OCI-LY1 (cell line): ENCODE measurements at regions not wholly inside any gene's neighbourhood (a gene's known extent, or its start where the extent isn't known, plus 50 kb on each side); places are given as distances from the start of the nearest gene placed in this dataset.

Experiments used
- H2AFZ ChIP-seq: fragments of 200-600 bp; sonication (generic), shearing (Covaris generic); 2 replicates; pipeline ENCODE4 v1.6.0; 2014; ENCODE audit warnings: antibody characterized with exemption, mild to moderate bottlenecking, low read length
- H3F3A ChIP-seq: fragments of 200-600 bp; sonication (generic), shearing (Covaris generic); 2 replicates; pipeline ENCODE4 v1.6.0; 2014; ENCODE audit warnings: mild to moderate bottlenecking, antibody characterized with exemption, low read length, moderate library complexity; ENCODE audit not compliant: insufficient read depth
- H3K27ac ChIP-seq: fragments of 200-600 bp; sonication (generic); 2 replicates; pipeline ENCODE4 v1.5.1; 2014; ENCODE audit warnings: low read length, mixed run types, mild to moderate bottlenecking, low read depth; ENCODE audit not compliant: poor library complexity, severe bottlenecking
- H3K27me3 ChIP-seq: fragments of 200-600 bp; sonication (generic); 2 replicates; pipeline ENCODE4 v1.6.0; 2014; ENCODE audit warnings: antibody characterized with exemption, mild to moderate bottlenecking, low read length, moderate library complexity; ENCODE audit not compliant: insufficient read depth
- H3K36me3 ChIP-seq: fragments of 200-600 bp; sonication (generic); 2 replicates; pipeline ENCODE4 v1.6.1; 2014; ENCODE audit warnings: mild to moderate bottlenecking, antibody characterized with exemption, low read length, moderate library complexity, mixed read lengths; ENCODE audit not compliant: insufficient read depth
- H3K4me1 ChIP-seq: fragments of 200-600 bp; sonication (generic); 2 replicates; pipeline ENCODE4 v1.5.1; 2014; ENCODE audit warnings: mild to moderate bottlenecking, low read length, moderate library complexity; ENCODE audit not compliant: insufficient read depth, severe bottlenecking
- H3K4me2 ChIP-seq: fragments of 200-600 bp; sonication (generic), shearing (Covaris generic); 2 replicates; pipeline ENCODE4 v1.6.1; 2014; ENCODE audit warnings: low read length
- H3K4me3 ChIP-seq: fragments of 200-600 bp; sonication (generic); 2 replicates; pipeline ENCODE4 v1.5.1; 2014; ENCODE audit warnings: low read length, low read depth, mild to moderate bottlenecking, mixed read lengths; ENCODE audit not compliant: poor library complexity, severe bottlenecking
- H3K79me2 ChIP-seq: fragments of 200-600 bp; shearing (Covaris generic); 2 replicates; pipeline ENCODE4 v1.6.1; 2016; ENCODE audit warnings: mixed run types, low read length, mixed read lengths; ENCODE audit not compliant: insufficient read depth
- H3K9ac ChIP-seq: fragments of 200-600 bp; sonication (generic), shearing (Covaris generic); 2 replicates; pipeline ENCODE4 v1.6.1; 2014; ENCODE audit warnings: mild to moderate bottlenecking, low read length, mixed read lengths
- H3K9me2 ChIP-seq: fragments of 200-600 bp; sonication (generic), shearing (Covaris generic); 2 replicates; pipeline ENCODE4 v1.6.1; 2014; ENCODE audit warnings: low read depth, mild to moderate bottlenecking, low read length, mixed read lengths
- H3K9me3 ChIP-seq: fragments of 200-600 bp; shearing (Covaris generic); 2 replicates; pipeline ENCODE4 v1.6.1; 2014; ENCODE audit warnings: low read length, mixed read lengths
- H4K20me1 ChIP-seq: fragments of 200-600 bp; sonication (generic), shearing (Covaris generic); 2 replicates; pipeline ENCODE4 v1.6.0; 2016; ENCODE audit warnings: mild to moderate bottlenecking, low read length; ENCODE audit not compliant: insufficient read depth
- EZH2 ChIP-seq: fragments of 200-600 bp; sonication (generic), shearing (Covaris generic); IDR thresholded peaks from 2 replicates; pipeline ENCODE4 v1.8.0; 2017; ENCODE audit warnings: borderline replicate concordance, mixed run types, mild to moderate bottlenecking, antibody characterized with exemption, low read length, moderate library complexity, mixed read lengths
- TF ChIP-seq, protein P1 (sequence below): fragments of 200-600 bp; sonication (generic), shearing (Covaris generic); IDR thresholded peaks from 2 replicates; pipeline ENCODE4 v1.5.1; 2017; ENCODE audit warnings: mild to moderate bottlenecking, antibody characterized with exemption, low read length, moderate library complexity, mixed read lengths

DNA sequence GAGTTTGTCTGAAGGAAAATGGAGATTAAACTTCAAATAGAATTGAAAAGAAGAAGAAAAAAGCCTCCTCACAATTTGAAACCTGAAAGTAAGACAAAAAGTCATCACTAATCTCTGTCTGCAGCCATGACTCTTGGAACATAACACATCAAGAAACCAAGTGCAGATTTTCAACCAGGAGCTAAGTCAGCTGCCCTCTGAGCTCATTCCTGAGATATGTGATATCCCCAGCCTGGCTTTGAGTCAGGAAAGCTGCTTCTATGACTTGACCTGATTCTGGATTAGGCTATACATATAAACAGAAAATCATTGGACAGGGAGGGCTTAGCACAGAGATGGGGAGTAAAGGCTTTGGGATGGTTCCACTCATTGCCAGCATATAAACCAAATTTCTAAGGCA is 891.4 kb downstream of the TFAP2A start:
- no peak overlapping the region for H2AFZ ChIP-seq
- no peak overlapping the region for H3K9ac ChIP-seq
- H3K27ac ChIP-seq: no peak overlapping the region
- no peaks in the 10 kb centered on the region for H4K20me1 ChIP-seq
- H3K27me3 ChIP-seq: no peaks in the 10 kb centered on the region
- H3F3A ChIP-seq: no peaks in the 10 kb centered on the region
- H3K4me1 ChIP-seq: no peaks in the 10 kb centered on the region
- H3K79me2 ChIP-seq: no peaks in the 10 kb centered on the region
- H3K4me3 ChIP-seq: no peak overlapping the region
- H3K4me2 ChIP-seq: no peak overlapping the region
- H3K9me2 ChIP-seq: no peaks in the 10 kb centered on the region
- H3K9me3 ChIP-seq: no peaks in the 10 kb centered on the region
- no peaks in the 10 kb centered on the region for H3K36me3 ChIP-seq
- no peak for TF ChIP-seq EZH2
- TF ChIP-seq, protein P1, sequence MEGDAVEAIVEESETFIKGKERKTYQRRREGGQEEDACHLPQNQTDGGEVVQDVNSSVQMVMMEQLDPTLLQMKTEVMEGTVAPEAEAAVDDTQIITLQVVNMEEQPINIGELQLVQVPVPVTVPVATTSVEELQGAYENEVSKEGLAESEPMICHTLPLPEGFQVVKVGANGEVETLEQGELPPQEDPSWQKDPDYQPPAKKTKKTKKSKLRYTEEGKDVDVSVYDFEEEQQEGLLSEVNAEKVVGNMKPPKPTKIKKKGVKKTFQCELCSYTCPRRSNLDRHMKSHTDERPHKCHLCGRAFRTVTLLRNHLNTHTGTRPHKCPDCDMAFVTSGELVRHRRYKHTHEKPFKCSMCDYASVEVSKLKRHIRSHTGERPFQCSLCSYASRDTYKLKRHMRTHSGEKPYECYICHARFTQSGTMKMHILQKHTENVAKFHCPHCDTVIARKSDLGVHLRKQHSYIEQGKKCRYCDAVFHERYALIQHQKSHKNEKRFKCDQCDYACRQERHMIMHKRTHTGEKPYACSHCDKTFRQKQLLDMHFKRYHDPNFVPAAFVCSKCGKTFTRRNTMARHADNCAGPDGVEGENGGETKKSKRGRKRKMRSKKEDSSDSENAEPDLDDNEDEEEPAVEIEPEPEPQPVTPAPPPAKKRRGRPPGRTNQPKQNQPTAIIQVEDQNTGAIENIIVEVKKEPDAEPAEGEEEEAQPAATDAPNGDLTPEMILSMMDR: no peak

DNA sequence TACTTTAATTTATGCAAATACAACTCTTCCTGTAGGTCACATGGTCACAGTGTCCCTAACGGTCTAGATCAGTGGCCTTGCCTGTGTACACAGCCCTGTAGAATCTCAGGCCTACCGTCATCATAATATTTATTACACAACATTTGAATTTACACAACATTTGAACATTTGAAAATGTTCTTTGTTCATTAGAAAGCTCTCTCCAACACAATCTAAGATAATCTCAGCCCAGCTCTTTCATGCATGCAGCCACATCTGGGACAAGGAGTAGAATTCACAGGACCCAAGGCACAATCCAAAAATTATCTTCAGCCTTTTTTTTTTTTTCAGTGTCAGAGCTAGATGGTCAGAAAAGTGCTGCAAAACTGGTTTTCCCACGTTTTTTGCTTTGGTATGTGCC is 892.8 kb downstream of the TFAP2A start:
- Histone ChIP-seq H3K4me2 (no peak overlapping the region), H2AFZ (no peak overlapping the region)
- TF ChIP-seq, protein P1: no peak
- TF ChIP-seq EZH2: no peak

DNA sequence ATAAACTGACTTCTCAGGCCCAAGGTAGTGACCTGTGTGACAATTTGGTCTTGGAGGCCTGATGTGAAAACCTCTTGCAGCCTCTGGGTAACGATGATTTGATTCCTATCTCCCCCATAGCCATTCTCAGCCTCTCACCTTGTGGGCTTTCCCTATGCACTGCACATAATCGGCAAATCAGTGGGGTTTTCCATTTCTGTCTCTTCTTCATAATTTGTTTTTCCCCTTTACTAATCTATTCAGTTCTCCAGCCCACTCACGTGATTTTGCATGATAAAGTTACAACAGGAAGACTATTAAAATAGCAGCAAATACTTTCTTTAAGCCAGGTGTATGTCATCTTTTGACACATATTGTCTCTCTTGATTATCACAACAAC is 893.7 kb downstream of the TFAP2A start:
- Histone ChIP-seq H3K4me3 (no peak overlapping the region), H3K27ac (no peak overlapping the region), H4K20me1 (no peaks in the 10 kb centered on the region), H3K79me2 (no peaks in the 10 kb centered on the region), H3F3A (no peaks in the 10 kb centered on the region), H3K4me2 (no peak overlapping the region), H3K36me3 (no peaks in the 10 kb centered on the region), H3K9me3 (no peaks in the 10 kb centered on the region), H3K9ac (no peak overlapping the region), H3K9me2 (no peaks in the 10 kb centered on the region), H3K4me1 (no peaks in the 10 kb centered on the region), H2AFZ (no peak overlapping the region), H3K27me3 (no peaks in the 10 kb centered on the region)
- TF ChIP-seq EZH2: no peak
- TF ChIP-seq, protein P1: no peak

More for the DNA sequence above, 892.8 kb downstream of the TFAP2A start:
- Histone ChIP-seq H3K9me2 (no peaks in the 10 kb centered on the region), H3K9me3 (no peaks in the 10 kb centered on the region), H3K27ac (no peak overlapping the region), H3K36me3 (no peaks in the 10 kb centered on the region), H3K4me1 (no peaks in the 10 kb centered on the region), H4K20me1 (no peaks in the 10 kb centered on the region), H3K79me2 (no peaks in the 10 kb centered on the region), H3F3A (no peaks in the 10 kb centered on the region), H3K27me3 (no peaks in the 10 kb centered on the region), H3K4me3 (no peak overlapping the region), H3K9ac (no peak overlapping the region)
